ENCODE measurements at regions not wholly inside any gene's neighbourhood (a gene's known extent, or its start where the extent isn't known, plus 50 kb on each side); places are given as distances from the start of the nearest gene placed in this dataset.

GRCh38 chr4:58749206-58749605, 1639.0 kb upstream of the IGFBP7 start:
- no peak for TF ChIP-seq ZFP3 (CRISPR knock-in tag; IDR thresholded peaks at IDR 0.05)
- TF ChIP-seq ARNTL (CRISPR knock-in tag; IDR thresholded peaks at IDR 0.05; ENCODE audit: borderline replicate concordance, low read depth), result no peak
- TF ChIP-seq ZNF70 (CRISPR knock-in tag; IDR thresholded peaks at IDR 0.05), result no peak
- TF ChIP-seq TOX (CRISPR knock-in tag; IDR thresholded peaks at IDR 0.05; ENCODE audit: borderline replicate concordance), result no peak
- no peak for TF ChIP-seq POU6F1 (CRISPR knock-in tag; IDR thresholded peaks at IDR 0.05; ENCODE audit: borderline replicate concordance, low read depth)
- TF ChIP-seq CSRNP3 (CRISPR knock-in tag; IDR thresholded peaks at IDR 0.05), result no peak
- no peak for TF ChIP-seq ZFP30 (CRISPR knock-in tag; IDR thresholded peaks at IDR 0.05)
- no peak for TF ChIP-seq CREB5 (CRISPR knock-in tag; IDR thresholded peaks at IDR 0.05; ENCODE audit: low read depth)

All from SK-N-SH treated with all-trans-retinoic acid at 6 μM for 48 hours (cell line).